MCF 10A (cell line): ENCODE measurements at regions not wholly inside any gene's neighbourhood (a gene's known extent, or its start where the extent isn't known, plus 50 kb on each side); places are given as distances from the start of the nearest gene placed in this dataset.

Experiments used
- BruUV-seq: library from RNA; stranded (reverse); fragments of 400-500 nt; replicated peaks from 2 replicates; lab custom pipeline; 2021; lab: Mats Ljungman, UMichigan
- CTCF ChIA-PET: fragments of 300-600 bp; sonication (Branson Sonifier 250); formaldehyde crosslinking; extraction: SDS; loops from one replicate; lab custom pipeline; 2021; ENCODE audit warnings: antibody characterized with exemption, inconsistent platforms; lab: Yijun Ruan, JAX
- POLR2A ChIA-PET: fragments of 300-600, 350-650 bp; sonication (Branson Sonifier 250); formaldehyde crosslinking; extraction: SDS; loops from one replicate; lab custom pipeline; 2020; ENCODE audit warnings: antibody characterized with exemption, inconsistent platforms; lab: Yijun Ruan, JAX
- DNase-seq: peaks from one replicate; pipeline ENCODE4 v3.0.0-alpha.2; 2018; ENCODE audit not compliant: unreplicated experiment
- H3K27ac Mint-ChIP-seq: one replicate; pipeline ENCODE4 v1.8.0; 2022; ENCODE audit warnings: mild to moderate bottlenecking, low read depth, mixed read lengths; ENCODE audit not compliant: unreplicated experiment
- H3K27me3 Mint-ChIP-seq: one replicate; pipeline ENCODE4 v1.8.0; 2022; ENCODE audit warnings: mixed read lengths; ENCODE audit not compliant: insufficient read depth, unreplicated experiment
- H3K36me3 Mint-ChIP-seq: one replicate; pipeline ENCODE4 v1.8.0; 2022; ENCODE audit warnings: mild to moderate bottlenecking, moderate library complexity, mixed read lengths; ENCODE audit not compliant: insufficient read depth, unreplicated experiment
- H3K4me1 Mint-ChIP-seq: one replicate; pipeline ENCODE4 v1.8.0; 2022; ENCODE audit warnings: mixed read lengths; ENCODE audit not compliant: insufficient read depth, unreplicated experiment
- H3K4me3 Mint-ChIP-seq: one replicate; pipeline ENCODE4 v1.8.0; 2022; ENCODE audit warnings: mild to moderate bottlenecking, moderate library complexity, mixed read lengths; ENCODE audit not compliant: unreplicated experiment
- H3K9me3 Mint-ChIP-seq: one replicate; pipeline ENCODE4 v1.8.0; 2022; ENCODE audit warnings: mixed read lengths; ENCODE audit not compliant: unreplicated experiment
- intact Hi-C: fragments of 100-400 bp; cut with micrococcal nuclease; formaldehyde crosslinking; loops from 2 replicates; pipeline ENCODE4 v1.14.1; 2022
- TF ChIP-seq, protein P1 (sequence below): fragments of 200-600 bp; IDR thresholded peaks from one replicate; pipeline ENCODE4 v1.8.0; 2022; ENCODE audit warnings: antibody characterized with exemption, mild to moderate bottlenecking; ENCODE audit not compliant: unreplicated experiment

- H3K4me1 Mint-ChIP-seq: no peaks in the 10 kb centered on the region
- no peak overlapping the region for H3K27ac Mint-ChIP-seq
These were observed 459.8 kb downstream of the ARHGEF28 start for GRCh38 chr5:74085782-74086181.

DNA sequence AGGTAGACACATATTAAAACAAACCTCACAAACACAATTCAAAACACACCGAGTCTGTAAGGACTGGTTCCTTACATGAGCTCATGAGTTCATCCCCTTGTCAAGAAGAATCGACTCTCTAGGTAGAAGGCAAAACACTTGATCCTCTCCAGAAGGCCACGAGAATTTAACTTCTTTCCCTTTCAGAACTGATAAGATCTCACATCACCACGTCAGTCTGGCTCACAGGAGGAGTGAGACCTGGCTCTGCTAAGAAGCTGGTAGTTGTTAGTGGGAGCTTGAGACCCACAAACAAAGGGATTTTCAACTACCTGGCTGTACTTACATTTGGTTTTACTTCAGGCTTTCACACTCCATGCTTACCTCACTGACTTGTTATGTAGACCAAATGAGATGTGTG lies 459.2 kb downstream of the ARHGEF28 start:
- no peak for DNase-seq
- Mint-ChIP-seq H3K4me3 (no peak overlapping the region), H3K27me3 (no peaks in the 10 kb centered on the region), H3K9me3 (no peaks in the 10 kb centered on the region), H3K27ac (no peak overlapping the region), H3K36me3 (no peaks in the 10 kb centered on the region), H3K4me1 (no peaks in the 10 kb centered on the region)
- ChIA-PET POLR2A (interaction anchor here (0.8 to 1.0 kb wide), 2 partner anchors 10 to 12 kb away, joined by 3 to 4 read pairs; no protein-coding TSS in a partner anchor), CTCF (no interaction called here)
- TF ChIP-seq, protein P1, sequence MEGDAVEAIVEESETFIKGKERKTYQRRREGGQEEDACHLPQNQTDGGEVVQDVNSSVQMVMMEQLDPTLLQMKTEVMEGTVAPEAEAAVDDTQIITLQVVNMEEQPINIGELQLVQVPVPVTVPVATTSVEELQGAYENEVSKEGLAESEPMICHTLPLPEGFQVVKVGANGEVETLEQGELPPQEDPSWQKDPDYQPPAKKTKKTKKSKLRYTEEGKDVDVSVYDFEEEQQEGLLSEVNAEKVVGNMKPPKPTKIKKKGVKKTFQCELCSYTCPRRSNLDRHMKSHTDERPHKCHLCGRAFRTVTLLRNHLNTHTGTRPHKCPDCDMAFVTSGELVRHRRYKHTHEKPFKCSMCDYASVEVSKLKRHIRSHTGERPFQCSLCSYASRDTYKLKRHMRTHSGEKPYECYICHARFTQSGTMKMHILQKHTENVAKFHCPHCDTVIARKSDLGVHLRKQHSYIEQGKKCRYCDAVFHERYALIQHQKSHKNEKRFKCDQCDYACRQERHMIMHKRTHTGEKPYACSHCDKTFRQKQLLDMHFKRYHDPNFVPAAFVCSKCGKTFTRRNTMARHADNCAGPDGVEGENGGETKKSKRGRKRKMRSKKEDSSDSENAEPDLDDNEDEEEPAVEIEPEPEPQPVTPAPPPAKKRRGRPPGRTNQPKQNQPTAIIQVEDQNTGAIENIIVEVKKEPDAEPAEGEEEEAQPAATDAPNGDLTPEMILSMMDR: no peak
- BruUV-seq: no TSS peak
- intact Hi-C loops: no loop called here

More at GRCh38 chr5:74085782-74086181, 459.8 kb downstream of the ARHGEF28 start:
- BruUV-seq: no TSS peak
- H3K9me3 Mint-ChIP-seq: no peaks in the 10 kb centered on the region
- no peaks in the 10 kb centered on the region for H3K27me3 Mint-ChIP-seq
- POLR2A ChIA-PET: interaction anchor here (0.8 to 1.0 kb wide), 2 partner anchors 10 to 13 kb away, joined by 3 to 4 read pairs; no protein-coding TSS in a partner anchor
- H3K36me3 Mint-ChIP-seq: no peaks in the 10 kb centered on the region
- H3K4me3 Mint-ChIP-seq: no peak overlapping the region
- TF ChIP-seq, protein P1: no peak
- intact Hi-C loops: no loop called here
- CTCF ChIA-PET: no interaction called here
- DNase-seq: no peak

DNA sequence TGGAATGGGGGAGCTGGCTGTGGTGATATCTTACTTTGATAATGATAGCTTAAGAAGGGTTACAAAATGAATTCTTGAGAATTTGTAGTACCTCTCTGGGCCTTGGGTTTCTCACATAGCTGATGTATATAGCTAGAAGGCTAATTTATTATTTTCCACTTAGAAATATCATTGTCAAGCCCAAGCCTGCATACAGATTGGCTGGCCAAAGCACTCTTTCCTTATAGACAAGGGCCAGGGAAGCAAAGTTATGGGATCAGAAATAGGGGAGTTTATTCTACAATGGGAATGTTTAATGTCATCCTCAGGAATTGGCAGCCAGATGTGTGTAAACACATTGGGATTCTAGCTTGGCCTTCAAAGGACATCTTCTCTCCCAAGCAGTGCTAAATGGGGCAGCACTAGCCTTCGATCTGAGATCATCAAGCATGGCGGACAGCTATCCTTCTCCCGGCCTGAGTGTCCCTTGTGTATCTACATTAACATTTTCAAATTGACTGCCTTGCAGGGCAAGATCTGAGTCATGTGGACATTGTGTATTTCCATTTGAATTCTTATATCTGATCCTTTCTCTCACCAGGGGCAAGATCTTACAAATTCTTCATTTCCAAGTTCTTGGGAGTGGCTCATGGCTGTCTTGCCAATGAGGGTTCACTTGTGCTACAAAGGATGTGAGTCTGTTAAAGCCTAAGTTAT lies 457.2 kb downstream of the ARHGEF28 start:
- Mint-ChIP-seq H3K27ac (no peak overlapping the region), H3K27me3 (no peaks in the 10 kb centered on the region), H3K4me3 (no peak overlapping the region), H3K4me1 (no peaks in the 10 kb centered on the region), H3K9me3 (no peaks in the 10 kb centered on the region), H3K36me3 (no peaks in the 10 kb centered on the region)
- POLR2A ChIA-PET: interaction anchor here (1.3 kb wide), 1 partner anchor 11 kb away, joined by 3 read pairs; no protein-coding TSS in a partner anchor
- no TSS peak for BruUV-seq
- no peak for DNase-seq
- TF ChIP-seq, protein P1: no peak
- CTCF ChIA-PET: no interaction called here
- intact Hi-C loops: no loop called here

- Mint-ChIP-seq H3K9me3 (peaks cover 6% of the 10 kb centered on the region), H3K4me3 (no peak overlapping the region), H3K27ac (no peak overlapping the region), H3K27me3 (no peaks in the 10 kb centered on the region), H3K36me3 (no peaks in the 10 kb centered on the region), H3K4me1 (no peaks in the 10 kb centered on the region)
- no TSS peak for BruUV-seq
- intact Hi-C loops: no loop called here
- no peak for DNase-seq
- ChIA-PET CTCF (interaction anchor here (1.4 kb wide), 1 partner anchor 180 kb away, joined by 5 read pairs; no protein-coding TSS in a partner anchor), POLR2A (interaction anchor here (0.7 to 1.3 kb wide), 2 partner anchors 12 to 254 kb away, joined by 3 read pairs; no protein-coding TSS in a partner anchor)
- TF ChIP-seq, protein P1: no peak
These were observed 456.6 kb downstream of the ARHGEF28 start for GRCh38 chr5:74082512-74083055.
